NCI-H526 treated with DMSO at 0.1 percent for 48 hours (cell line): ENCODE measurements at regions not wholly inside any gene's neighbourhood (a gene's known extent, or its start where the extent isn't known, plus 50 kb on each side); places are given as distances from the start of the nearest gene placed in this dataset.
A peak's percentile ranks its signal among the peaks of the same experiment; 100 is the strongest.

Source experiments
- DNase-seq: peaks from one replicate; lab custom pipeline; 2025; lab: John Stamatoyannopoulos, UW

DNA sequence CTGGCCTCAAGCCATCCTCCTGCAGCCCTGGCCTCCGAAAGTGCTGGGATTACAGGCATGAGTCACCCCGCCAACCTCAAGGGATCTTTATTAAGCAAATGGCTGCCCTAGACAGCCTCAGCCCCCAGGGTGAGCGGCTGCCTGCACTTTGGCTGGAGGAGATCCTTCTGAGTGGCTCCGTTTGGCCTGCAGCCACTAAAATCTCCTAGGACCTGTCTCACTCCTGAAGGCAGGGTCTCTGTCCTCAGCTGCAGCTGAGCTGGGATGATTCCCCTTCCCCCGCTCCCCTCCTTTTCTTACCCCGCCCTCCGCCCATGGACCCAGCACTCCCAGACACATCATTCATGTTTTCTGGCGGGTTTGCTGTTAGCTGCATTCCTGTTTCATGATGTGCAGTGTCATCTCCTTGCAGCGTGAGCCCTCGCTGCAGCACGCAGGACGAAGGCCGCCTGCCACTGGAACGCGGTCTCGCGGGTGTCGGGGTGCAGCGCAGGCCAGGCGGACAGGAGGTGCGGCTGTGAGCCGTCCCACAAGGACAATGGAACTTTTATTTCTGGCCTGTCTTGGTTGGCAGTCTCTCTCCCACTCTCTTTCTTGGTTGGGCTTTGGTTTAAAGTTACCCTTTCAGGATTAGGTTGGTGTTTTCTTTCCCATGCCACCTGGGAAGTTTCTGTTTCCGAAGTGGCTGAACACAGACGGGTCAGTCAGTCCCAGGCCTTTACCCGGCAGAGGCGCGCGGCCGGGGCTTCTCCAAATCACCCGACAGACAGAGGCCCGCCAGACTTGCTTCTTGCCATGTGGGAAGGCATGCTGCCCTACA lies 137.1 kb downstream of the FOXD1 start:
- no peak for DNase-seq

- no peak for DNase-seq
Observed at GRCh38 chr5:73307645-73308355, 134.8 kb downstream of the TMEM174 start.

GRCh38 chr5:73306741-73307275 lies 133.8 kb downstream of the TMEM174 start:
- no peak for DNase-seq

GRCh38 chr5:73306078-73306719 lies 133.2 kb downstream of the TMEM174 start:
- DNase-seq, result no peak

GRCh38 chr5:73305386-73305785 lies 132.4 kb downstream of the TMEM174 start:
- DNase-seq, result no peak

- DNase-seq, result no peak
Observed at GRCh38 chr5:73304381-73304780, 131.4 kb downstream of the TMEM174 start.

DNA sequence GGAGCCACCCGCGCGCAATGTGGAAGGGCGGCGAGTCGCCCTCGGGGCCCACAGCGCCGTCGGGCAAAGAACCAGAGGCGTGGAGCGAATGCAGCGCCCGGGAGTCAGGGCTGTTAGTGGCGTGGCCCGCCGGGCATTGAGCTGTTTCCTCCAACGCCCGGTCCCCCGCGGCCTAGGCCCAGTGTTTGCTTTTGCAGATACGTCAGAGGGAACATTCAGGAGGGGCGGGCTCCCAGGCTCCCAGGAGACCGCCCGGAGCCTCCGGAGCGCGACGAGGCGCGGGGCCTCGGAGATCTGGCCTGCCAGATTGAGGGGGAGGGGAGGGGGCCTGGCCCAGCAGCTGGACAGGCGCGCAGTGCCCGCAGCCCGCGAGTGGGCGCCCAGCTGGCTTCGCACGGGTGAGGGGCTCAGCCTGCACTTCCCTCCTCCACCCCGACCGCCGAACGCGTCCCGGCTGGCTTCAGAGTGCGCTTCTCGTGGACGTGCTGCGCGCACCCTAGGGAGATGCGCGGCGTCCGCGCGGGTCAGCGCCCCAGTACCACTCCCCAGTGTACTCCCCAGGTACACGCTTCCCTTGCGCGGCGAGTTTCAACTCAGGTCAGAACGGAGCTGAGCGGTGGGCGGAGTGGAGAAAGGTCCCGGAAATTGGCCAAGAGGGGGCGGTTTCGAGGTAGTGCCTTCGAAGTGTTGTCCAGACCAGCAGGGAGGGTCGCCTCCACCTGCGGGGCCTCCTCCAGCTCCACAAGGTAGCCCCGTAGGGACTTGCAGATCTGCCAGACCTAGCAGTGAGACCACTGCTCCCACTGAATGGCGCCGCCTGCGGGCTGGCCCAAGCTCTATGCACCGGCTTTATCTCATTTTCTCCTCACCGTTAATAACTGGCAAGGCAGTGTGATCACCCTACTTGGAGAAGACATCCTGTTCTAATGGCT lies 130.4 kb downstream of the TMEM174 start:
- no peak for DNase-seq

- no peak for DNase-seq
Observed at GRCh38 chr5:73302797-73303147, 129.8 kb downstream of the TMEM174 start.

- no peak for DNase-seq
Observed at GRCh38 chr5:73301208-73301901, 128.4 kb downstream of the TMEM174 start.

DNA sequence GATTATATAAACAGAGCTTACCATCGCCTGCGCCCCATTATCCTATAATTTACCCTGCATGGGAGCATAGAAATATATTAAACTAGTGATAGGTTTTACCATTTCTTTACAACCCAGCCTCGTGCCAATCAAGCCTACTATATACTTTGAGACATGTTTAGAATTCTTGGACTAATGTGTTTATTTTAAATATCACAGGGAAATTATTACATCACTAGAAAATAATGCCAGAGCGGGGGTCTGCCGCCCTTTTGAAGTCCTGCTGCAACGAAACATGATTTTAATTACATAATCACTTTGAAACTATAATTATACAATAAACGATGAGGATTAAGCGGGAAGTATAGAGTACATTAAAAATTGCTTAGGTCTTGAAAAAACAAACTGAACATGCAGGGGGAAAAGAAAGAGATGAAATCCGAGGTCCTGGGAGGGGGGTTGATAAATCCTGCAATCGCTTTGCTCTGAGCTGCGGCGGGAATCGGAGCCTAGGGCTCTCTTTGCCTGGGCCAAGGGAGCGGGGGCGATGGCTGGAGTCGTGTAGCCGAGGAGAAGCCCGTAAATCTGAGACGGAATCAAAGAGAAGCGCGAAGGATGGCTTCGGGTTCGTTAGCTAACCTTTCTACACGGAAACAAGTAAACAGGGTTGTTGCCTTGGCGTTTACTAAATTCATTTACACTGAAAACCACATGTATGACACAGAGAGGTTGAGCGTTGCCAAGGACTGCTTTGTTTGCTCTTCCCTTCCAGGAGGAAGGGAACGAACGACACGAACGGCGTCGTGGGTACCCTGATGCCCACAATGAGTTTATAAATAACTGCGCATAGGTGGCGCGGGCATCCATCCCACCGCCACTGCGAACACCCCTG lies 127.6 kb downstream of the TMEM174 start:
- no peak for DNase-seq

GRCh38 chr5:73299665-73300336 lies 126.8 kb downstream of the TMEM174 start:
- no peak for DNase-seq

GRCh38 chr5:73298772-73299630 lies 126.0 kb downstream of the TMEM174 start:
- DNase-seq, result peak; percentile 12

DNA sequence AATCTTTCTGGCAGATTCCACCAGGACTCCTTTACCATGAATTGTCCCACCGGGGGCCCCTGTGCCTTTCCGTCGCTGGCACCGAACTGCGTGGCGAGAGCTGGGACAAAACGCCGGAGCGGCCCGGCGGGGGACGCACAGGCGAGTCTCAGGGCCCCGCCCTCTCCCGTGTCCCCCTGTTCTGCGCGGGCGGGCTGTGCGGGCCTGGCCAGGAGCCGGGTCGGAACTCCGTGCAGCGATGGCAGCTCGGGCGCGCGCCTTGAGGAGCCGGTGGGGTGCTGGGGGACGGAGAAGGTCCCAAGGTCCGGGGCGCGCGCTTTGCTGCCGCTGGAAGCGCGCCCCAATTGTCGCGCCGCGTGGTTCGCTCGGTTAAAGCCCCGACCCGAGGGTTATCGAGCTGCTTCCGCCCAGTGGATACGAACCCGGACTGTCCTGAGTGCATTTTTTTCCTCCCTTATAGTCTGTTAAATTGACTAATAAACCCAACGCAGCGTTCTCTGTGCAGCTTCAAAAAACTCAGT lies 125.3 kb downstream of the TMEM174 start:
- DNase-seq, result no peak

GRCh38 chr5:73297430-73297829 lies 124.4 kb downstream of the TMEM174 start:
- no peak for DNase-seq

GRCh38 chr5:73296772-73297171 lies 123.8 kb downstream of the TMEM174 start:
- no peak for DNase-seq

DNA sequence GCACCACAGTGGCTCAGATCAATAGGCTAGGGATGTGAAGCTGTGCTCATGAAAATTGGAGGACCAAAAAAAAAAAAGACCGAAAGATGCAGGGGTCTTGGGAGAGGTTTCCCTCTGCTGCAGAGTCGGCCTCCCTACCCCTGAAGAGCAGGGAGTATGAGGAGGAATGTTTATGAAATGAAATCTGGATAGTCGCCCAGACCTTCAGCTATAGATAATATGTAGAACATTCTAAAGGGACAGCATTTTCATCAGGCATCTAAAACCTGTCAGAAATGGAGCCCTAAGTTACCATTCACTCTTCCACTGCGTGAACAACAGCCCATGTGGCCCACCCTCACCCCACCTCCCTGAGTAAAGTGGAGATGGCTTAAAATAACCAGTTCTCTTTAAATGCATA lies 122.9 kb downstream of the TMEM174 start:
- no peak for DNase-seq

DNA sequence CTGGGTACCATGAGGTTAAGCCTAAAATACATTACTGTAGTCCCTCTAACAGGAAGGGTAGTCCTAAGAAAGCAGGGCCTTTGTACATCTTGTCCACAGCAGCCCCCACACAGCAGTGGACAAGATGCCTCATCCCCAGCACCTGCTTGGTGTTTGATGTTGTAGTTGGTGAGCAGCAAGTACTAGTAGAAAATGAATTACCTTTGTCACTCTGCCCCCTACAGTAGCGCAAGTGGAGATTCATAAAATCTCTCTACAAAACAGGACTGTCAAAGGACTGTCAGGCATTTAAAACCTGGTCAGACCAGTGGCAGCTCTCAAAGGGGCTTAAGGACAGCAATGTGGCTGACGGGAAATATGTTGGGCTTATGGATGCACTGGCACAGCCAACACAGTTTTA lies 122.5 kb downstream of the TMEM174 start:
- peak; percentile 4 for DNase-seq

DNA sequence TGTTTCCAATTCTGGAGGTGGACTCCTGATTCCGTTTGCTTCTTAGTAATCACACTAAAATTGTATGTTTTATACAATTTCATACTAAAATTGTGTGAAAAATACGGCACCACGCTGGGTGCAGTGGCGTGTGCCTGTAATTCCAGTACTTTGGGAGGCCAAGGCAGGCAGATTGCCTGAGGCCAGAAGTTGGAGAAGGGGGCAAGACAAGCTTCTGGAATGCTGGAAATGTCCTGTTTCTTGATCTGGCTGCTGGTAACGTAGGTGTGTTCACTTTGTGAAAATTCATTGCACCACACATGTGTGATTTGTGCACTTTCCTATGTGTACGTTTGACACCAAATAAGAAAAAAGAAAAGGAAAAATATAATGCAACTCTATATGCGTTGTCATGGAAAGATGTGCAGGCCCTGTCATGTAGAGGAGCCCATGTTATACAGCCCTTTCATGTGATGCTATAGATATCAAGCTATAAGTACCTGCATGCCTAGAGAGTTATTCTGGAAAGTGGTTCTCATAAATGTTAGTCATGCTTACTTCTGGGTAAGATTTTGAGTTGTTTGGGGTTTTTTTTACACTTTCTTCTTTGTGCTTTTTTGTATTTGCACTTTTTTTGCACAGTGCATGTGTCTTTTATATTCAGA lies 119.9 kb downstream of the TMEM174 start:
- DNase-seq, result no peak
